ENCODE measurements at regions not wholly inside any gene's neighbourhood (a gene's known extent, or its start where the extent isn't known, plus 50 kb on each side); places are given as distances from the start of the nearest gene placed in this dataset.

- TF ChIP-seq MAX (CRISPR knock-in tag; IDR thresholded peaks at IDR 0.05) = no peak
These were observed 267.0 kb downstream of the SEC61B start (continued) for GRCh38 chr9:99489060-99489413.

GRCh38 chr9:99490729-99491128 lies 268.6 kb downstream of the SEC61B start:
- TF ChIP-seq, protein P1, sequence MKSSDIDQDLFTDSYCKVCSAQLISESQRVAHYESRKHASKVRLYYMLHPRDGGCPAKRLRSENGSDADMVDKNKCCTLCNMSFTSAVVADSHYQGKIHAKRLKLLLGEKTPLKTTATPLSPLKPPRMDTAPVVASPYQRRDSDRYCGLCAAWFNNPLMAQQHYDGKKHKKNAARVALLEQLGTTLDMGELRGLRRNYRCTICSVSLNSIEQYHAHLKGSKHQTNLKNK (CRISPR knock-in tag; IDR thresholded peaks at IDR 0.05) = no peak
- TF ChIP-seq ATF1 (CRISPR knock-in tag; IDR thresholded peaks at IDR 0.05) (no peak), GTF2I (CRISPR knock-in tag; conservative IDR thresholded peaks at IDR 0.05) (no peak), E2F5 (CRISPR knock-in tag; IDR thresholded peaks at IDR 0.05) (no peak), SMAD3 (CRISPR knock-in tag; IDR thresholded peaks at IDR 0.05; ENCODE audit: borderline replicate concordance) (no peak), MXD4 (CRISPR knock-in tag; IDR thresholded peaks at IDR 0.05; ENCODE audit: borderline replicate concordance) (no peak), ZNF396 (CRISPR knock-in tag; IDR thresholded peaks at IDR 0.05; ENCODE audit: borderline replicate concordance) (no peak)
- TF ChIP-seq, protein P2, sequence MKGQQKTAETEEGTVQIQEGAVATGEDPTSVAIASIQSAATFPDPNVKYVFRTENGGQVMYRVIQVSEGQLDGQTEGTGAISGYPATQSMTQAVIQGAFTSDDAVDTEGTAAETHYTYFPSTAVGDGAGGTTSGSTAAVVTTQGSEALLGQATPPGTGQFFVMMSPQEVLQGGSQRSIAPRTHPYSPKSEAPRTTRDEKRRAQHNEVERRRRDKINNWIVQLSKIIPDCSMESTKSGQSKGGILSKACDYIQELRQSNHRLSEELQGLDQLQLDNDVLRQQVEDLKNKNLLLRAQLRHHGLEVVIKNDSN (CRISPR knock-in tag; IDR thresholded peaks at IDR 0.05) = no peak
- no peak for DNase-seq (ENCODE audit: low spot score)
- CTCF ChIA-PET = no interaction called here
- Mint-ChIP-seq H3K4me3 (no peak overlapping the region), H3K9me3 (no peaks in the 10 kb centered on the region), H3K4me1 (peaks cover 31% of the 10 kb centered on the region), H3K27ac (no peak overlapping the region), H3K27me3 (ENCODE audit: low read depth) (peaks cover 39% of the 10 kb centered on the region), H3K36me3 (no peaks in the 10 kb centered on the region)
- no peak for ATAC-seq
- POLR2A ChIA-PET = no interaction called here

DNA sequence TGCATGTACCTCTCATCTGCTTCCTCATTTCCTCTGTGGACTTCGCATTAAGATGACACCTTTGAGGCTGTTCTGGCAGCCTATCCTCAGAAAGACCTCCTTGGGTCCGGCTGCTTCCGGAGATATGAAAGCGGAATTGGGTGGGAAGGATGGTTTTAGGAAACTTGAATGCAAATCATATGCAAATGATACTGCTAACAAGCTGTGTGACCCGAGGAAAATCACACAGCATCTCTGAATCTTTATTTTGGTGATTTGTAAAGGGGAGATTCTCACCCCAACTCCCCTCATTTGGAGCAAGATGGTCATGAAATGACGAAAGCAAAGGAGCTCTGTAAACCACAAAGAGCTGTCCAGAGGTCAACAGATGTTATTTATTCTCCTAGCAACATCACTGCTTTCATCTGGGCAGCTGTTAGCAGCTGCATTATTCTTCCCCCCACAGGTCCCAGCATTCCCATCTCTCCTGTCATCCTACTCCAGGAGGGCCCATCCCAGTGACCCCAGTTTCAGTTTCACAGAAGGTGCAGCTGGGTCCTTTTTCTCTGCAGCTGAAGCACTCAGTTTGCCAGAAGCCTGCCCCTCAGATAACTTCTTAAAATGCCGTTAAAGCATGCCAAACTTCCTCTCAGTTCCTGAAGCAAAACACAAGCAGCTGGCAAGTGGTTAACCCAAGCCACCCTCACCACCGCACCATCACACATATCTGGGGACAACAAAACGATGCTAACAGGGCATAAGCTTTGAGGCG lies 269.5 kb downstream of the SEC61B start:
- TF ChIP-seq PRDM15 (CRISPR knock-in tag; IDR thresholded peaks at IDR 0.05) = no peak
- TF ChIP-seq, protein P3, sequence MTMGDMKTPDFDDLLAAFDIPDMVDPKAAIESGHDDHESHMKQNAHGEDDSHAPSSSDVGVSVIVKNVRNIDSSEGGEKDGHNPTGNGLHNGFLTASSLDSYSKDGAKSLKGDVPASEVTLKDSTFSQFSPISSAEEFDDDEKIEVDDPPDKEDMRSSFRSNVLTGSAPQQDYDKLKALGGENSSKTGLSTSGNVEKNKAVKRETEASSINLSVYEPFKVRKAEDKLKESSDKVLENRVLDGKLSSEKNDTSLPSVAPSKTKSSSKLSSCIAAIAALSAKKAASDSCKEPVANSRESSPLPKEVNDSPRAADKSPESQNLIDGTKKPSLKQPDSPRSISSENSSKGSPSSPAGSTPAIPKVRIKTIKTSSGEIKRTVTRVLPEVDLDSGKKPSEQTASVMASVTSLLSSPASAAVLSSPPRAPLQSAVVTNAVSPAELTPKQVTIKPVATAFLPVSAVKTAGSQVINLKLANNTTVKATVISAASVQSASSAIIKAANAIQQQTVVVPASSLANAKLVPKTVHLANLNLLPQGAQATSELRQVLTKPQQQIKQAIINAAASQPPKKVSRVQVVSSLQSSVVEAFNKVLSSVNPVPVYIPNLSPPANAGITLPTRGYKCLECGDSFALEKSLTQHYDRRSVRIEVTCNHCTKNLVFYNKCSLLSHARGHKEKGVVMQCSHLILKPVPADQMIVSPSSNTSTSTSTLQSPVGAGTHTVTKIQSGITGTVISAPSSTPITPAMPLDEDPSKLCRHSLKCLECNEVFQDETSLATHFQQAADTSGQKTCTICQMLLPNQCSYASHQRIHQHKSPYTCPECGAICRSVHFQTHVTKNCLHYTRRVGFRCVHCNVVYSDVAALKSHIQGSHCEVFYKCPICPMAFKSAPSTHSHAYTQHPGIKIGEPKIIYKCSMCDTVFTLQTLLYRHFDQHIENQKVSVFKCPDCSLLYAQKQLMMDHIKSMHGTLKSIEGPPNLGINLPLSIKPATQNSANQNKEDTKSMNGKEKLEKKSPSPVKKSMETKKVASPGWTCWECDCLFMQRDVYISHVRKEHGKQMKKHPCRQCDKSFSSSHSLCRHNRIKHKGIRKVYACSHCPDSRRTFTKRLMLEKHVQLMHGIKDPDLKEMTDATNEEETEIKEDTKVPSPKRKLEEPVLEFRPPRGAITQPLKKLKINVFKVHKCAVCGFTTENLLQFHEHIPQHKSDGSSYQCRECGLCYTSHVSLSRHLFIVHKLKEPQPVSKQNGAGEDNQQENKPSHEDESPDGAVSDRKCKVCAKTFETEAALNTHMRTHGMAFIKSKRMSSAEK (CRISPR knock-in tag; IDR thresholded peaks at IDR 0.05; ENCODE audit: borderline replicate concordance) = no peak
- no peak for TF ChIP-seq USF2 (CRISPR knock-in tag; IDR thresholded peaks at IDR 0.05)
- CTCF ChIA-PET = no interaction called here
- Mint-ChIP-seq H3K27ac (no peak overlapping the region), H3K4me1 (peaks cover 31% of the 10 kb centered on the region), H3K36me3 (no peaks in the 10 kb centered on the region), H3K27me3 (ENCODE audit: low read depth) (peaks cover 33% of the 10 kb centered on the region), H3K4me3 (no peak overlapping the region), H3K9me3 (no peaks in the 10 kb centered on the region)
- no peak for ATAC-seq
- DNase-seq (ENCODE audit: low spot score) = no peak
- POLR2A ChIA-PET = no interaction called here

All from WTC11 (cell line).